IPS DF 4.7 (cell line): ENCODE measurements at regions not wholly inside any gene's neighbourhood (a gene's known extent, or its start where the extent isn't known, plus 50 kb on each side); places are given as distances from the start of the nearest gene placed in this dataset.
"Not testable (repeated sequence)": the region's sequence is repeated elsewhere in the genome, so short reads cannot be mapped to it uniquely, and the experiment has no call there.

Experiments
- DNase-seq: peaks from one replicate; pipeline ENCODE4 v3.0.0-alpha.2; 2013; ENCODE audit warnings: low spot score; ENCODE audit errors: extremely low read depth

GRCh38 chr5:72760259-72760658, 56.2 kb upstream of the TNPO1 start:
- no peak for DNase-seq

- no peak for DNase-seq
These were observed 63.6 kb upstream of the TNPO1 start for GRCh38 chr5:72752909-72753308.

GRCh38 chr5:72749362-72749997, 67.0 kb upstream of the TNPO1 start:
- no peak for DNase-seq

- DNase-seq = no peak
These were observed 68.6 kb upstream of the TNPO1 start for GRCh38 chr5:72747826-72748225.

- no peak for DNase-seq
These were observed 69.7 kb upstream of the TNPO1 start for GRCh38 chr5:72746736-72747135.

GRCh38 chr5:72744136-72744535, 72.3 kb upstream of the TNPO1 start:
- DNase-seq = no peak

GRCh38 chr5:72741805-72742204, 74.7 kb upstream of the TNPO1 start:
- no peak for DNase-seq

GRCh38 chr5:72733810-72734209, 82.7 kb upstream of the TNPO1 start:
- DNase-seq = no peak

- no peak for DNase-seq
These were observed 92.9 kb upstream of the TNPO1 start for GRCh38 chr5:72723581-72723980.

GRCh38 chr5:72722792-72723452, 93.5 kb upstream of the TNPO1 start:
- no peak for DNase-seq

- DNase-seq = no peak
These were observed 94.6 kb upstream of the TNPO1 start for GRCh38 chr5:72721844-72722243.

- no peak for DNase-seq
These were observed 96.3 kb upstream of the TNPO1 start for GRCh38 chr5:72720205-72720604.

- no peak for DNase-seq
These were observed 105.1 kb upstream of the TNPO1 start for GRCh38 chr5:72711351-72711750.

- DNase-seq = no peak
These were observed 107.1 kb upstream of the TNPO1 start for GRCh38 chr5:72709341-72709740.

- DNase-seq = no peak
These were observed 111.3 kb upstream of the TNPO1 start for GRCh38 chr5:72705178-72705577.

- no peak for DNase-seq
These were observed 112.6 kb upstream of the TNPO1 start for GRCh38 chr5:72703876-72704275.

GRCh38 chr5:72702881-72703434, 113.5 kb upstream of the TNPO1 start:
- no peak for DNase-seq

- DNase-seq = not testable (repeated sequence)
These were observed 114.4 kb upstream of the TNPO1 start for GRCh38 chr5:72702105-72702504.

- DNase-seq = no peak
These were observed 118.0 kb upstream of the TNPO1 start for GRCh38 chr5:72698481-72698880.

- no peak for DNase-seq
These were observed 118.8 kb upstream of the TNPO1 start for GRCh38 chr5:72697622-72698021.

GRCh38 chr5:72695659-72696058, 120.8 kb upstream of the TNPO1 start:
- no peak for DNase-seq

- no peak for DNase-seq
These were observed 121.6 kb upstream of the TNPO1 start for GRCh38 chr5:72694856-72695255.
